ENCODE measurements at regions not wholly inside any gene's neighbourhood (a gene's known extent, or its start where the extent isn't known, plus 50 kb on each side); places are given as distances from the start of the nearest gene placed in this dataset.
"Not testable (repeated sequence)": the region's sequence is repeated elsewhere in the genome, so short reads cannot be mapped to it uniquely, and the experiment has no call there.

GRCh38 chr2:84373391-84373790, 85.7 kb downstream of the SUCLG1 start:
- DNase-seq (ENCODE audit: low spot score): no peak

- no peak for DNase-seq (ENCODE audit: low spot score)
Measured at GRCh38 chr2:84362541-84362940, 96.5 kb downstream of the SUCLG1 start.

- no peak for DNase-seq (ENCODE audit: low spot score)
Measured at GRCh38 chr2:84338069-84338468, 121.0 kb downstream of the SUCLG1 start.

GRCh38 chr2:84327645-84328249, 131.3 kb downstream of the SUCLG1 start:
- DNase-seq (ENCODE audit: low spot score): no peak

GRCh38 chr2:84326831-84327432, 132.1 kb downstream of the SUCLG1 start:
- no peak for DNase-seq (ENCODE audit: low spot score)

GRCh38 chr2:84323890-84324289, 135.2 kb downstream of the SUCLG1 start:
- no peak for DNase-seq (ENCODE audit: low spot score)

- no peak for DNase-seq (ENCODE audit: low spot score)
Measured at GRCh38 chr2:84320940-84321339, 138.1 kb downstream of the SUCLG1 start.

GRCh38 chr2:84319581-84319980, 139.5 kb downstream of the SUCLG1 start:
- DNase-seq (ENCODE audit: low spot score): no peak

- DNase-seq (ENCODE audit: low spot score): no peak
Measured at GRCh38 chr2:84317135-84317534, 141.9 kb downstream of the SUCLG1 start.

GRCh38 chr2:84314901-84315330, 144.2 kb downstream of the SUCLG1 start:
- DNase-seq (ENCODE audit: low spot score): peak; percentile 48

GRCh38 chr2:84314250-84314649, 144.8 kb downstream of the SUCLG1 start:
- DNase-seq (ENCODE audit: low spot score): no peak

- DNase-seq (ENCODE audit: low spot score): no peak
Measured at GRCh38 chr2:84309281-84309680, 149.8 kb downstream of the SUCLG1 start.

GRCh38 chr2:84306361-84306760, 152.7 kb downstream of the SUCLG1 start:
- no peak for DNase-seq (ENCODE audit: low spot score)

GRCh38 chr2:84302513-84303412, 156.3 kb downstream of the SUCLG1 start:
- DNase-seq (ENCODE audit: low spot score): peak; percentile 12

- no peak for DNase-seq (ENCODE audit: low spot score)
Measured at GRCh38 chr2:84301717-84302116, 157.4 kb downstream of the SUCLG1 start.

GRCh38 chr2:84300696-84301029, 158.4 kb downstream of the SUCLG1 start:
- DNase-seq (ENCODE audit: low spot score): no peak

GRCh38 chr2:84300001-84300695, 158.9 kb downstream of the SUCLG1 start:
- DNase-seq (ENCODE audit: low spot score): not testable (repeated sequence)

- no peak for DNase-seq (ENCODE audit: low spot score)
Measured at GRCh38 chr2:84299211-84299775, 159.8 kb downstream of the SUCLG1 start.

GRCh38 chr2:84297155-84297554, 161.9 kb downstream of the SUCLG1 start:
- DNase-seq (ENCODE audit: low spot score): no peak

- no peak for DNase-seq (ENCODE audit: low spot score)
Measured at GRCh38 chr2:84293791-84294380, 165.2 kb downstream of the SUCLG1 start.

GRCh38 chr2:84292545-84292944, 166.5 kb downstream of the SUCLG1 start:
- DNase-seq (ENCODE audit: low spot score): no peak

GRCh38 chr2:84290537-84290936, 168.5 kb downstream of the SUCLG1 start:
- DNase-seq (ENCODE audit: low spot score): no peak

Data from hematopoietic multipotent progenitor cell treated with erythropoietin and hydrocortisone succinate and interleukin-3 and kit ligand, for 15 days (in vitro differentiated cells).